Mesenchymal stem cell (in vitro differentiated cells and primary cell): ENCODE measurements at regions not wholly inside any gene's neighbourhood (a gene's known extent, or its start where the extent isn't known, plus 50 kb on each side); places are given as distances from the start of the nearest gene placed in this dataset.

Experiments
- DNase-seq: peaks from one replicate; pipeline ENCODE4 v3.0.0-alpha.2; 2013
- H2AFZ ChIP-seq: one replicate; pipeline ENCODE4 v1.6.1; 2013; ENCODE audit warnings: low read depth, mild to moderate bottlenecking, control low read depth, inconsistent platforms, low read length, moderate library complexity
- H2AK5ac ChIP-seq: 2 replicates; pipeline ENCODE4 v1.6.1; 2013; ENCODE audit warnings: low read length, moderate library complexity, mild to moderate bottlenecking, inconsistent platforms; ENCODE audit not compliant: severe bottlenecking
- H2BK120ac ChIP-seq: one replicate; pipeline ENCODE4 v1.6.1; 2013; ENCODE audit warnings: low read depth, mild to moderate bottlenecking, inconsistent platforms, low read length, moderate library complexity
- H2BK12ac ChIP-seq, 2 experiments: one replicate each; pipeline ENCODE4 v1.6.1; 2013; ENCODE audit warnings: inconsistent platforms in 2 of 2, low read length in 2 of 2, mild to moderate bottlenecking in 2 of 2, moderate library complexity in 2 of 2, control low read depth in 1 of 2
- H2BK15ac ChIP-seq: one replicate; pipeline ENCODE4 v1.6.1; 2013; ENCODE audit warnings: mild to moderate bottlenecking, low read depth, inconsistent platforms; ENCODE audit not compliant: poor library complexity, severe bottlenecking
- H2BK5ac ChIP-seq: 2 replicates; pipeline ENCODE4 v1.6.1; 2013; ENCODE audit warnings: low read depth, mild to moderate bottlenecking, low read length, control low read depth, inconsistent platforms; ENCODE audit not compliant: poor library complexity, severe bottlenecking
- H3K14ac ChIP-seq, 2 experiments: one replicate each; pipeline ENCODE4 v1.6.1; 2013; ENCODE audit warnings: inconsistent platforms in 2 of 2, low read length in 2 of 2, control low read depth in 1 of 2, mild to moderate bottlenecking in 1 of 2, moderate library complexity in 1 of 2
- H3K18ac ChIP-seq, 2 experiments: one replicate each; pipeline ENCODE4 v1.6.1; 2013; ENCODE audit warnings: inconsistent platforms in 2 of 2, low read length in 2 of 2, control low read depth in 1 of 2, low read depth in 1 of 2, mild to moderate bottlenecking in 1 of 2
- H3K23ac ChIP-seq, 2 experiments: one replicate each; pipeline ENCODE4 v1.6.1; 2013; ENCODE audit warnings: inconsistent platforms in 2 of 2, low read length in 2 of 2, mild to moderate bottlenecking in 2 of 2, moderate library complexity in 2 of 2, control low read depth in 1 of 2
- H3K27ac ChIP-seq: 2 replicates; pipeline ENCODE4 v1.5.1; 2013; ENCODE audit warnings: mild to moderate bottlenecking, moderate library complexity, low read length, control low read depth, inconsistent platforms; ENCODE audit not compliant: poor library complexity, severe bottlenecking
- H3K27me3 ChIP-seq, 2 experiments: 2 replicates each; pipeline versions ENCODE4 v1.6.1 to v1.7.0; 2013; ENCODE audit warnings: low read length in 2 of 2, mild to moderate bottlenecking in 2 of 2, moderate library complexity in 2 of 2, control low read depth in 1 of 2, inconsistent platforms in 1 of 2; ENCODE audit not compliant: control insufficient read depth in 1 of 2, insufficient read depth in 1 of 2
- H3K36me3 ChIP-seq, 2 experiments: 2 replicates each; pipeline versions ENCODE4 v1.6.1 to v1.7.0; 2013; ENCODE audit warnings: low read length in 2 of 2, control low read depth in 1 of 2, inconsistent platforms in 1 of 2, low read depth in 1 of 2, mild to moderate bottlenecking in 1 of 2; ENCODE audit not compliant: insufficient read depth in 2 of 2, control insufficient read depth in 1 of 2
- H3K4ac ChIP-seq, 2 experiments: one replicate each; pipeline ENCODE4 v1.6.1; 2013; ENCODE audit warnings: inconsistent platforms in 2 of 2, low read length in 2 of 2, mild to moderate bottlenecking in 2 of 2, moderate library complexity in 2 of 2, control low read depth in 1 of 2, low read depth in 1 of 2
- H3K4me1 ChIP-seq: 2 replicates; pipeline ENCODE4 v1.6.1; 2013; ENCODE audit warnings: low read depth, low read length, control low read depth; ENCODE audit not compliant: control insufficient read depth, insufficient read depth
- H3K4me2 ChIP-seq: 2 replicates; pipeline ENCODE4 v1.6.1; 2013; ENCODE audit warnings: low read length, mild to moderate bottlenecking, inconsistent platforms; ENCODE audit not compliant: poor library complexity, severe bottlenecking
- H3K4me3 ChIP-seq, 2 experiments: 2 replicates each; pipeline versions ENCODE4 v1.5.1 to v1.7.0; 2013; ENCODE audit warnings: low read length in 2 of 2, mild to moderate bottlenecking in 2 of 2, control low read depth in 1 of 2, low read depth in 1 of 2; ENCODE audit not compliant: insufficient read depth in 1 of 2
- H3K79me1 ChIP-seq: replicated peaks from 2 replicates; pipeline ENCODE4 v1.6.1; 2013; ENCODE audit warnings: mild to moderate bottlenecking, control low read depth, low read length, inconsistent platforms; ENCODE audit not compliant: poor library complexity, severe bottlenecking
- H3K9ac ChIP-seq: 2 replicates; pipeline ENCODE4 v1.7.0; 2013; ENCODE audit warnings: mild to moderate bottlenecking, low read length, moderate library complexity
- H3K9me3 ChIP-seq: 2 replicates; pipeline ENCODE4 v1.7.0; 2013; ENCODE audit warnings: mild to moderate bottlenecking, low read length; ENCODE audit not compliant: control insufficient read depth
- H4K8ac ChIP-seq: one replicate; pipeline ENCODE4 v1.6.1; 2013; ENCODE audit warnings: inconsistent platforms, mild to moderate bottlenecking, low read length, moderate library complexity
- H4K91ac ChIP-seq: one replicate; pipeline ENCODE4 v1.6.1; 2013; ENCODE audit warnings: mild to moderate bottlenecking, low read length, inconsistent platforms
- WGBS: methylation state at CpG from one replicate; pipeline ENCODE4 v1.1.7; 2013; ENCODE audit warnings: mixed read lengths; 5-methylcytosine and 5-hydroxymethylcytosine counted together

DNA sequence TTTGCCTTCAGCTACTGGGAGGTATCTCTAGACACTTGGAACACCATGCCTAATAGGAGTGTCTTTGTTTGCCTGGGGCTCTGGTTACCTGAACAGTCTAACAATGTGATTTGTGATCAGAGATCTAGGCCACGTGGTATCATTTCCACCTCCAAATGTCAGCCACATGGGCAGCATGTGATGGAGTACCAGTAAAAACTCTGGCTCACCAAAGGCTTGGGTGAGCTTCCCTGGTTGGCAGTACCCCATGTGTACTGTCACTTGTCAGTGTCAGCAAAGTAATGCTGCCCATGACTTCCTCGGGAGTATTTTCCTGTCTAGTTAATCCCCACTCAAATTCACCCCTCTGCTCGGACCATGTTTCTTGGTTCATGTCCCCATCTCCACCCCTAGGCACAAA lies 195.2 kb upstream of the LRFN2 start:
- no peak overlapping the region for H3K9ac ChIP-seq
- no peak overlapping the region for H3K27ac ChIP-seq
- no peak overlapping the region for H3K23ac ChIP-seq
- no peak overlapping the region for H2BK120ac ChIP-seq
- H3K4me3 ChIP-seq: no peak overlapping the region
- H4K8ac ChIP-seq: no peak overlapping the region
- no peaks in the 10 kb centered on the region for H3K9me3 ChIP-seq
- no peaks in the 10 kb centered on the region for H3K36me3 ChIP-seq
- H3K18ac ChIP-seq: no peak overlapping the region
- H3K27me3 ChIP-seq: peaks cover 9 to 32% of the 10 kb centered on the region in 2 experiments
- H3K79me1 ChIP-seq: no peaks in the 10 kb centered on the region
- no peak overlapping the region for H3K4me2 ChIP-seq
- no peak overlapping the region for H2BK15ac ChIP-seq
- no peak overlapping the region for H2BK5ac ChIP-seq
- 91% methylated on average over 3 of the region's 3 CpGs for WGBS
- DNase-seq: no peak
- no peak overlapping the region for H4K91ac ChIP-seq
- H3K14ac ChIP-seq: no peak overlapping the region
- peaks cover 10% of the 10 kb centered on the region for H3K4me1 ChIP-seq
- no peak overlapping the region for H2BK12ac ChIP-seq
- H3K4ac ChIP-seq: no peak overlapping the region
- no peak overlapping the region for H2AK5ac ChIP-seq
- no peak overlapping the region for H2AFZ ChIP-seq

DNA sequence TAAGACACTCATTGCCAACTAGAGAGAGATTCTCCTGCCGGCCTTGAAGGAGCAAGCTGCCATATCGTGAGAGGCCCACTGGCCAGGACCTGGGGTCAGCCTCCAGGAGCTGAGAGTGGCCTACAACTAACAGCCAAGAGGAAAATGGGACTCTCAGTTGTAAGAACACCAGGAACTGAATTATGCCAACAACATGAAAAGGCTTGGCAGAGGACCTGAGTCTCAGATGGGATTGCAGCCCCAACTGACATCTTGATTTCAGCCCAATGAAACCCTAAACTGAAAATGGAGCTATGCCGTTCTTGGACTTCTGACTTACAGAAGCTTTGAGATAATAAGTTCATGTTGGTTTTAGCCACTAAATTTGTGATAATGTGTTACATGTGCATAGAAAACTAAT lies 193.5 kb upstream of the LRFN2 start:
- Histone ChIP-seq H3K27me3 (peaks cover 4 to 29% of the 10 kb centered on the region in 2 experiments), H3K23ac (no peak overlapping the region), H3K9me3 (no peaks in the 10 kb centered on the region), H3K4me3 (no peak overlapping the region), H2BK12ac (no peak overlapping the region), H3K36me3 (no peaks in the 10 kb centered on the region), H3K27ac (no peak overlapping the region), H2AK5ac (no peak overlapping the region), H2AFZ (no peak overlapping the region), H3K4me1 (peaks cover 10% of the 10 kb centered on the region), H2BK5ac (no peak overlapping the region), H3K9ac (no peak overlapping the region), H3K4ac (no peak overlapping the region), H4K91ac (no peak overlapping the region), H3K4me2 (no peak overlapping the region), H4K8ac (no peak overlapping the region), H2BK15ac (no peak overlapping the region), H3K79me1 (no peaks in the 10 kb centered on the region), H2BK120ac (no peak overlapping the region), H3K18ac (no peak overlapping the region), H3K14ac (no peak overlapping the region)
- WGBS: 99% methylated on average over 2 of the region's 3 CpGs
- no peak for DNase-seq

DNA sequence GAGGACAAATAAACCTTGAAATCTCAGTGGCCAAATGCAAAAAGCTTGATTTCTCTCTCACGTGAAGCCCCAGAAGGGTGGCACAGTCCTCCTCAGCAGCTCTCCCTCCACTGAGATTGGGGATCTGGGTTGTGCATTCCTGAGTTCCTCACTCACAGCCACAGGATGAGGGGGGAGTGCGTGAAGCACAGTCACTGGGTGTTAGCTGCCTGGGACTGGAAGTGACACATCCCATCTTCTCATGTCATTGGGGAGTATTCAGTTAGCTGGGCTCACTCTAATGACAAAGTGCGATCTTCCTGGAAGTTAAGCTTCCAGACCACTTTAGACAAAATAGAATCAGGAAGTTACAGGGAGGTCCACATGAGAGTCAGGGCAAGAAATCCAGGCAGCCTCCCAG lies 192.2 kb upstream of the LRFN2 start:
- no peak overlapping the region for H3K4me2 ChIP-seq
- H2AFZ ChIP-seq: no peak overlapping the region
- H2AK5ac ChIP-seq: no peak overlapping the region
- no peak overlapping the region for H3K27ac ChIP-seq
- no peak overlapping the region for H3K23ac ChIP-seq
- no peaks in the 10 kb centered on the region for H3K9me3 ChIP-seq
- no peak overlapping the region for H3K4ac ChIP-seq
- WGBS: 7% methylated on average over 3 of the region's 3 CpGs
- no peaks in the 10 kb centered on the region for H3K79me1 ChIP-seq
- H3K18ac ChIP-seq: no peak overlapping the region
- peaks cover 10% of the 10 kb centered on the region for H3K4me1 ChIP-seq
- H2BK5ac ChIP-seq: no peak overlapping the region
- H3K27me3 ChIP-seq: peaks cover 10 to 21% of the 10 kb centered on the region in 2 experiments
- no peak overlapping the region for H3K4me3 ChIP-seq
- peak; percentile 79 for DNase-seq
- no peak overlapping the region for H2BK12ac ChIP-seq
- H4K91ac ChIP-seq: no peak overlapping the region
- no peak overlapping the region for H2BK15ac ChIP-seq
- no peaks in the 10 kb centered on the region for H3K36me3 ChIP-seq
- no peak overlapping the region for H3K9ac ChIP-seq
- no peak overlapping the region for H2BK120ac ChIP-seq
- no peak overlapping the region for H3K14ac ChIP-seq
- H4K8ac ChIP-seq: no peak overlapping the region

DNA sequence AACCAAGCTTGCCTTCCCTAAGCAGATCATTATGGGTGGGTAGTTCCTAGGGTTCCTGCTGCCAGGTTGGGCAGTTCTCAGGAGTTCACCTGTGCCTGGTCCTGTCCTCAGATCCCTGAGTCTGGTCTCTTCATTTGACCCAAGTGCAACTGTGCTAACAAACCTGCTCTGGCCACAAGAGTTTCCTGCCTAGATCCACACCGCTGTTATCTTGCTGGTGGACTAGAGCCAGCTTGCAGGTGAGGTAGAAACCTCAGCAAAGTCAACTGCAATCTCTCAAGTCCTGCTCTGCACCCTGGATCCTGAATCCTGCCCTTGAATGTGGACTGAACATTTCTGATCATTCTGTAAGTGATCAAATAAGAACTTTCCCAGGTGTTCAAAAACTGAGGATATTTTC lies 191.8 kb upstream of the LRFN2 start:
- 100% methylated on average over 1 of the region's 1 CpG for WGBS
- Histone ChIP-seq H3K9me3 (no peaks in the 10 kb centered on the region), H3K27me3 (peaks cover 12 to 19% of the 10 kb centered on the region in 2 experiments), H3K18ac (no peak overlapping the region), H3K14ac (no peak overlapping the region), H4K91ac (no peak overlapping the region), H3K79me1 (no peaks in the 10 kb centered on the region), H3K9ac (no peak overlapping the region), H3K36me3 (no peaks in the 10 kb centered on the region), H2BK12ac (no peak overlapping the region), H4K8ac (no peak overlapping the region), H3K4me3 (no peak overlapping the region), H2BK120ac (no peak overlapping the region), H2AFZ (no peak overlapping the region), H3K23ac (no peak overlapping the region), H3K27ac (no peak overlapping the region), H3K4me1 (peaks cover 10% of the 10 kb centered on the region), H3K4ac (no peak overlapping the region), H2AK5ac (no peak overlapping the region), H3K4me2 (no peak overlapping the region), H2BK5ac (no peak overlapping the region), H2BK15ac (no peak overlapping the region)
- no peak for DNase-seq
